Neural progenitor cell (in vitro differentiated cells): ENCODE measurements at regions not wholly inside any gene's neighbourhood (a gene's known extent, or its start where the extent isn't known, plus 50 kb on each side); places are given as distances from the start of the nearest gene placed in this dataset.

ENCODE experiments used
- EZH2 ChIP-seq: fragments of 200-600 bp; sonication (generic); IDR thresholded peaks from 2 replicates; pipeline ENCODE4 v1.6.1; 2017; ENCODE audit warnings: antibody characterized with exemption, mild to moderate bottlenecking, moderate library complexity
- TF ChIP-seq, protein P1 (sequence below): fragments of 200-600 bp; sonication (generic); IDR thresholded peaks from 2 replicates; pipeline ENCODE4 v1.5.1; 2017; ENCODE audit warnings: antibody characterized with exemption, mild to moderate bottlenecking

- TF ChIP-seq, protein P1, sequence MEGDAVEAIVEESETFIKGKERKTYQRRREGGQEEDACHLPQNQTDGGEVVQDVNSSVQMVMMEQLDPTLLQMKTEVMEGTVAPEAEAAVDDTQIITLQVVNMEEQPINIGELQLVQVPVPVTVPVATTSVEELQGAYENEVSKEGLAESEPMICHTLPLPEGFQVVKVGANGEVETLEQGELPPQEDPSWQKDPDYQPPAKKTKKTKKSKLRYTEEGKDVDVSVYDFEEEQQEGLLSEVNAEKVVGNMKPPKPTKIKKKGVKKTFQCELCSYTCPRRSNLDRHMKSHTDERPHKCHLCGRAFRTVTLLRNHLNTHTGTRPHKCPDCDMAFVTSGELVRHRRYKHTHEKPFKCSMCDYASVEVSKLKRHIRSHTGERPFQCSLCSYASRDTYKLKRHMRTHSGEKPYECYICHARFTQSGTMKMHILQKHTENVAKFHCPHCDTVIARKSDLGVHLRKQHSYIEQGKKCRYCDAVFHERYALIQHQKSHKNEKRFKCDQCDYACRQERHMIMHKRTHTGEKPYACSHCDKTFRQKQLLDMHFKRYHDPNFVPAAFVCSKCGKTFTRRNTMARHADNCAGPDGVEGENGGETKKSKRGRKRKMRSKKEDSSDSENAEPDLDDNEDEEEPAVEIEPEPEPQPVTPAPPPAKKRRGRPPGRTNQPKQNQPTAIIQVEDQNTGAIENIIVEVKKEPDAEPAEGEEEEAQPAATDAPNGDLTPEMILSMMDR: no peak
- TF ChIP-seq EZH2: no peak
Measured at GRCh38 chr7:24395512-24395911, 111.5 kb downstream of the NPY start.
